LNCAP (cell line): ENCODE measurements at regions not wholly inside any gene's neighbourhood (a gene's known extent, or its start where the extent isn't known, plus 50 kb on each side); places are given as distances from the start of the nearest gene placed in this dataset.

Source experiments
- TF ChIP-seq, protein P1 (sequence below): fragments of 450-650 bp; IDR thresholded peaks from 2 replicates; pipeline ENCODE4 v1.5.1; 2017; ENCODE audit warnings: mild to moderate bottlenecking

DNA sequence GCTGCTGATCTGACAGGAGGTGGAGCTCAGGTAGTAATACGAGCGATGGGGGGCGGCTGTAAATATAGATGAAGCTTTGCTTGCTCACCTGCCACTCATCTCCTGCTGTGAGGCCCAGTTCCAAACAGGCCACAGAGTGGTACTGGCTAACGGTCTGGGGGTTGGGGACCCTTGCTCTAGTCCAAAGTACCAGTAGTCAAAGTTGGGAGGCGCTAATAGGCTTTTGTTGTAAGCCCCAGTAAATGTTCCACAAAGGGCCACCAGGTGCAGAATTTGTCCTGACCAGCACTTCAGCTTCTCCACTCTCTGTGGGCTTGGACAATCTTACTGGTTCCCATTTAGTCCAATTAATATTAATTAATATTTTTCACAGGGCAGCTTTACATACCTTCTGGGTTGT, 206.6 kb downstream of the ACTR3B start:
- TF ChIP-seq, protein P1, sequence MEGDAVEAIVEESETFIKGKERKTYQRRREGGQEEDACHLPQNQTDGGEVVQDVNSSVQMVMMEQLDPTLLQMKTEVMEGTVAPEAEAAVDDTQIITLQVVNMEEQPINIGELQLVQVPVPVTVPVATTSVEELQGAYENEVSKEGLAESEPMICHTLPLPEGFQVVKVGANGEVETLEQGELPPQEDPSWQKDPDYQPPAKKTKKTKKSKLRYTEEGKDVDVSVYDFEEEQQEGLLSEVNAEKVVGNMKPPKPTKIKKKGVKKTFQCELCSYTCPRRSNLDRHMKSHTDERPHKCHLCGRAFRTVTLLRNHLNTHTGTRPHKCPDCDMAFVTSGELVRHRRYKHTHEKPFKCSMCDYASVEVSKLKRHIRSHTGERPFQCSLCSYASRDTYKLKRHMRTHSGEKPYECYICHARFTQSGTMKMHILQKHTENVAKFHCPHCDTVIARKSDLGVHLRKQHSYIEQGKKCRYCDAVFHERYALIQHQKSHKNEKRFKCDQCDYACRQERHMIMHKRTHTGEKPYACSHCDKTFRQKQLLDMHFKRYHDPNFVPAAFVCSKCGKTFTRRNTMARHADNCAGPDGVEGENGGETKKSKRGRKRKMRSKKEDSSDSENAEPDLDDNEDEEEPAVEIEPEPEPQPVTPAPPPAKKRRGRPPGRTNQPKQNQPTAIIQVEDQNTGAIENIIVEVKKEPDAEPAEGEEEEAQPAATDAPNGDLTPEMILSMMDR = no peak

DNA sequence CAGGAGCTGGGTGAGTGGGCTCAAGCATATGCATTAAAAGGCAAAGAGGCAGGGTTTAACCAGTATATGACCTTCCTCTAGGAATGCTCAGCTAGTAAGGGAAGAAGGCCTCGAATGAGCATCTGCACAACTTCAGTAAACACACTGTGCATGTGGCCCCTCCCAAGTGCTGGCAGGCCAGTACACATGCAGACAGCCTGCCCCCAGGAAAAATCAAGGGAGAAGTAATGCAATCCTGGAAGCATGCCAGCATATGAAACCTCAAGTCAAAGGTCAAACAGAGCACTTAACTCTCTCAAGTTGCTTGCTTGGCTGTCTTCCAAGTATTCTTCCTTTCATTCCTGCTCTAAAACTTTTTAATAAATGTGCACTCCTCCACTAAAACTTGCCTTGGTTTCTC, 208.4 kb downstream of the ACTR3B start:
- TF ChIP-seq, protein P1 = no peak

GRCh38 chr7:152968514-152968913, 209.0 kb downstream of the ACTR3B start:
- TF ChIP-seq, protein P1 = no peak

GRCh38 chr7:152969335-152969734, 209.8 kb downstream of the ACTR3B start:
- TF ChIP-seq, protein P1 = no peak

- TF ChIP-seq, protein P1 = no peak
Measured at GRCh38 chr7:152969839-152970238, 210.3 kb downstream of the ACTR3B start.

DNA sequence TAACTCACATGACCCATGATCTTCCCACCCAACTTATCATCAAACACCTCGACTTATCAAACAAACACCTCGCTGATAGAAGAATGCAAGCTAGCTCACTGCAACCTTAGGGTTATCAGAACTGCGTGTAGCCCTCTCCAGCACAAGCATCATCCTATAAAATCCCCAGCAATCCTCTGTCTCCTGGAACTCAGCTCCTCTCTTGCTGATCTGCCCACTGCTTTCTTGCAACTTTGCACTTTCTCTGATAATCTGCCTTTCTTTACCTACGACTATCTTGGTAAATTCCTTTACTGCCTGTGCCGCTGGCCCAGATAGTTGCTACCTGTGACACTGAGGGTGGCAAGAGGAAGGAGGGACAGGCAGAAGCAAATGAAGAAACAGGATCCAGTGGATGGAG, 210.9 kb downstream of the ACTR3B start:
- TF ChIP-seq, protein P1 = no peak

DNA sequence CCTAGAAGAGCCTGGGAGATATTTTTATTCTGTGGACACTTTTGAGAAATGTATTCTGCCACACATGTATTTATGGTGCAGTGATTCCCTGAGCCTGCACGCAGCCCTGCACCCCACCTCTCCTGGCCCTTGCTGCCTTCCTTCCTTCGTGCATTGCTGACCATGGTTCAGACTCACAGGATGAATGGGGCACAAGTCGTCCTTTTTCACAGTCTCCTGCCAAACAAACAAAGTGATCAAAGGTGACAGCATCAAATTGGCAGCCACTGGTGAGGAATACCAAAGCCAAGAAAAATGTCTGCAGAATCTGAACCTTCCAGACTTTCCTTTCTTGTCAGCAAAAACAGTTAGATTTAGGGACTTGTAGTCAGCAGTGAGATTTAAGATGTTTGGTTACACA, 215.0 kb downstream of the ACTR3B start:
- TF ChIP-seq, protein P1 = no peak

DNA sequence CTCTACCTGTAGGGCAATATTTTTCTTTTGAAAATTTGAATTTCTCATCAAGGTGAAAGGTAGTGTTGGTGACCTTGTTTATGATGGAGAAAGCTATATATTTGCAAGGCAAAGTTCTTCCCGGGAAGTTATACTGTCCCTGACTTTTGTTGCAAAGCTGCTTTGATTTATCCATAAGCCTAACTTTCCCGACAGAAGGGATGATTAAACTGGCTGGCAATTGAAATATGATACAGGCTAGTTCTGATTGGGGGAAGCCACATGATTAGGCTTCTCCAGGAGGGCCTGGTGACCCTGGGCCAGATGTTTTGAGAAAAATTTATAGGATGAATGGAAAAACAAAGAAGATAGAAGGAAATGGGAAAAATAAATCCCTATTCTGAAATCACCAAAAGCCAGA, 215.5 kb downstream of the ACTR3B start:
- TF ChIP-seq, protein P1 = no peak
